ENCODE measurements at regions not wholly inside any gene's neighbourhood (a gene's known extent, or its start where the extent isn't known, plus 50 kb on each side); places are given as distances from the start of the nearest gene placed in this dataset.
"Not testable (repeated sequence)": the region's sequence is repeated elsewhere in the genome, so short reads cannot be mapped to it uniquely, and the experiment has no call there.

GRCh38 chr15:78708713-78709260 lies 67.8 kb upstream of the CHRNB4 start:
- no peak for DNase-seq

DNA sequence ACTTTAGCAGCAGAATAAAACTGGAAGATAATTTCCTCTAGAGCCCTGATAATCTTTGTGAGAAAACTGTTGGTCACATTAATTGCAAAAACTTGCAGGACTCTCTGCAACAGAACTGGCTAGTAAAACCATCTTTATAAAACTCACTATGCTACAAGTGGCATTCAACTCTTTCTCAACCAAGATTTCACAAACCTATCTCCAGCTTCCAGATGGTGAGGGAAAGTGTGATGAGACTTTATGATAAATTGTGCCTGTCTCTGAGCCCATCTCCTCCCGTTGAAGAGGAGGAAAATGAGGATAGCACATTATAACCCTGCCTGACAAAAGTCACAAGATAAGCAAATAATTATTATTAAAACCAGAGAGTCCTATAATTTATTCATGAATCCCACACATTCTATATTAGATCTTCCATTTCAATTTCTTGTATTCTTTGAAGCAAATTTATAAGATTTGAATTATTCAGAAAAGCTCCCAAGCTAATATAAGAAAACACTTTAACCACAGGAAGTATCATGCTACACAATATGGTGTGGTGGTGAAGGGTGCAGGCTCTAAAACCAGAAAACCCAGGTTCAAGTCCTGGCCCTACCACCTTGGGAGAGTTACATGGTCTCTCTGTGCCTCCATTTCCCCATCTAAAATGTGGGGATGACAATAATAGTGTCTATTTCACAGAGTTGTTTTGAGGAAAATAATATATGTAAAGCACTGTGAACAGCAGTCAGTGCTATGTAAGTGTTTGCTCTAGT lies 65.6 kb upstream of the CHRNB4 start:
- DNase-seq, result not testable (repeated sequence)

GRCh38 chr15:78703334-78704056 lies 62.5 kb upstream of the CHRNB4 start:
- DNase-seq, result not testable (repeated sequence)

GRCh38 chr15:78702609-78703333 lies 61.8 kb upstream of the CHRNB4 start:
- DNase-seq, result no peak

DNA sequence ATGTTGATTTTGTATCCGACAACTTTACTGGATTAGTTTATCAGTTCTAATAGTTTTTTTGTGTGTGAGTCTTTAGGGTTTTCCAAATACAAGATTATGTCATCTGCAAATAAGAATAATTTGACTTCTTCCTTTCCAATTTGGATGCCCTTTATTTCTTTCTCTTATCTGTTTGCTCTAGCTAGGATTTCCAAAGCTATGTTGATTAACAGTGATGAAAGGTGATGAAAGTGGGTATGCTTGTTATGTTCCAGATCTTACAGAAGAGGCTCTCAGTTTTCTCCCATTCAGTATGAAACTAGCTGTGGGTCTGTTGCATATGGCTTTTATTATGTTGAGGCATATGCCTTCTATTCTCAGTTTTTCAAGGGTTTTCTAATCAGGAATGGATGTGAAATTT lies 56.4 kb upstream of the CHRNB4 start:
- no peak for DNase-seq

- DNase-seq, result no peak
Observed at GRCh38 chr15:78696436-78696835, 55.4 kb upstream of the CHRNB4 start.

DNA sequence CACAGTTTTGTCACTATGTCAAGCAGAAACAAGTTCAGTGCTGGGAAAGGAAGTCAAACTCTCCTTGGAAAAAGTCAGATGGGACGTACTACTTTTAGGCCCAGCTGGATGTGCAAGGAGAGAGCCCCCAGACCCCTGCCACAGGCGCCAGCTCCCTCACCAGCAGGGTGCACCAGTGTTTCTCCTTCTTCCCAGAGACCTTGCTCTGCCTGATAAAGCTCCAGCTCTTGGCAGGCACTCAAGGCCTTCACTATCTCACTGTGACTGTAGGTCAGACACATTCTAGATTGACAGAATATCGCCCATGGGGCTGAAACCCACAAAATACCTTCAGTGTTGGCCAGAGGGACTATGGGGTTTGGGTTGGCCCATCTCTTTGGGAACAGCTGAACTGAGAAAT lies 54.8 kb upstream of the CHRNB4 start:
- DNase-seq, result no peak

DNA sequence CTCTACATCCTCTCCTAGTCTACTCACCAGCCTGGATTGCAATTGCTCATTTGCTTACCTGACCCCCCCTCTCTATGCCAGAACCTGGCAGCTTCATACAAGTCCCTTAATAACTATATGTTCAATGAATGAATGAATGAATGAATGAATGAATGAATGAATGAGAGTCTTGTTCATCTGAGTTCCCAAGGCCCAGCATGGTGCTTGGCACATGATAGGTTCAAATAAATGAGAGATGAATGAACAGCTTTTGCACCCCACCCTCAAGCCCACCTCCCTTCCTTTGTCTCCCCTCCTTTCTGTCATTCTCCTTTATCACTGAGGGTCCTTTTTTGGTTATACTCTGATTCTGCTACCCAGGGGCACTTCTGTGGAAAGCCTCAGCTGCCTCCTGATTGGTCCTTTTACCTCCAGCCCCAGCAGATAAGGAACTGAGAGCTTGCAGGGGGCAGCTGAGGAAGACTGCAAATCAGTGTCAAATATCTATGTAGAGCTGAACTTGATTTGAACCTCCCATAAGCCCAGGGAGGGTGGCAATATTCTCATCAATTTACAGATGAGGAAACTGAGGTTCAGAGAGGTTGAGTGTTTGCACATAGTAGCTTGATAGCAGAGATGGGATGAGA lies 54.1 kb upstream of the CHRNB4 start:
- no peak for DNase-seq

DNA sequence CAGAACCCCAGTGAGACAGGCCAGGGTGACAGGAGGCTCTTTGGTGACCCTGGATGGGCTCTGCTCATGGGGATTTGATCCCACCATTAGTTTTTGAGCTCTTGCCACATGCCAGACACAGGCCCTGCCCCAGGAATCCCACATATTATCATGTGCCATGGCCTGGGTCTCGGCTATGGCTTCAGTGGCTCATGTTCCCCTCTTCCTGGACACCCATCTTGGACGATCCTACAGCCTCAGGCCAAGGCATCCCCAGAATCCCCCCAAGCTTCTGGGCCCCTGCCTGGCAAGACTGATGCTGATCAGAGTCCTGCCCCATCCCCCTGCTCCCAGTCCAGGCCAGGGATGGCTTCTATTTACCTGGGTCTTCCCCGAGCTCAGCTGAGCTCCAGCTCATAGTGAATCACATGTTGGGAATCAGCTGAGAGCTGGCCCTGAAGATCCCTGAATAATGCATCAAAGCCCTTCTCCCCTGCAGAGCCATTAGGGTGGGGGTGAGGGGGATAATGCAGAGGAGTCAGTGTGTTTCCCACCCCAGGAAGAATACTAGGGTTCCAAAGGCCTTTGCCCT lies 50.9 kb upstream of the CHRNB4 start:
- DNase-seq, result no peak

DNA sequence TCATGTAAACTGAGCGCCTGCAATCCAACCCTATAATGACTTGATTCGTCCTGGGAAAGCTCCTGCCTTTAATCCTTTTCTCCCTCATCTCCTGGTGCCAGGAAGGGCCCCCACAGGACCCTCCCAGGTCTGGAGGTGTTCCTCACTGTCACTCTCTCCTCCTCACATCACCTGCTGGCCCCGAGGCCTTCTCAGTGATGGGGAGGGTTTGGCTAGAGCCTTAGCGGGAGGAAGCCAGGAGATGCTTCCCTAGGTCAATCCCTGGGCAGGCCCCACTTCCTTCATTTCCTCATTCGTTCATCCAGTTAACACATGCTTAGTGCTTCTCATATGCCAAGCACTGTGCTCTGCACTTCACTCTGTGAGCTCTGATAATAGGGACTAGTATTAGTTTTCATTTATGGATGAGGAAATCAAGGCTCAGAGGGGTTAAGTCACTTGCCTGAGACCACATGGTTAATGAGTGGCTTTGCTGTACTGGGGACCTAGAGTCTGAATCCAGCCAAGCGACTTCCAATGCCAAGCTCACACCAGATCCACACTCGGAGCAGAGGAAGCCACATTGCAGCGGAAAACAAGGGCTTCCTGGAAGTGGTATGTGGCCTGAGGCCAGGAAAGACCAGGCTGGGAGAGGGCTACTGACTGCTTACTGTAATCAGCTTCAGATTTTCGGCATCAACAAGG lies 50.3 kb upstream of the CHRNB4 start:
- peak; percentile 40 for DNase-seq

Measured in right hindlimb (tissue), 1 donor.